Epithelial cell of esophagus (primary cell): ENCODE measurements at regions not wholly inside any gene's neighbourhood (a gene's known extent, or its start where the extent isn't known, plus 50 kb on each side); places are given as distances from the start of the nearest gene placed in this dataset.

Experiments
- DNase-seq: peaks from one replicate; pipeline ENCODE4 v3.0.0; 2010; ENCODE audit warnings: low read depth
- H3K4me3 ChIP-seq: 2 replicates; pipeline ENCODE4 v1.5.1; 2011; ENCODE audit warnings: mild to moderate bottlenecking, low read length, control low read depth
- TF ChIP-seq, protein P1 (sequence below): IDR thresholded peaks from 2 replicates; pipeline ENCODE4 v1.5.1; 2011; ENCODE audit warnings: low read depth, mild to moderate bottlenecking, low read length, control low read depth, inconsistent platforms; ENCODE audit not compliant: insufficient read depth; ENCODE audit errors: missing control alignments

GRCh38 chr1:42096554-42096953 lies 56.7 kb upstream of the GUCA2B start:
- TF ChIP-seq, protein P1, sequence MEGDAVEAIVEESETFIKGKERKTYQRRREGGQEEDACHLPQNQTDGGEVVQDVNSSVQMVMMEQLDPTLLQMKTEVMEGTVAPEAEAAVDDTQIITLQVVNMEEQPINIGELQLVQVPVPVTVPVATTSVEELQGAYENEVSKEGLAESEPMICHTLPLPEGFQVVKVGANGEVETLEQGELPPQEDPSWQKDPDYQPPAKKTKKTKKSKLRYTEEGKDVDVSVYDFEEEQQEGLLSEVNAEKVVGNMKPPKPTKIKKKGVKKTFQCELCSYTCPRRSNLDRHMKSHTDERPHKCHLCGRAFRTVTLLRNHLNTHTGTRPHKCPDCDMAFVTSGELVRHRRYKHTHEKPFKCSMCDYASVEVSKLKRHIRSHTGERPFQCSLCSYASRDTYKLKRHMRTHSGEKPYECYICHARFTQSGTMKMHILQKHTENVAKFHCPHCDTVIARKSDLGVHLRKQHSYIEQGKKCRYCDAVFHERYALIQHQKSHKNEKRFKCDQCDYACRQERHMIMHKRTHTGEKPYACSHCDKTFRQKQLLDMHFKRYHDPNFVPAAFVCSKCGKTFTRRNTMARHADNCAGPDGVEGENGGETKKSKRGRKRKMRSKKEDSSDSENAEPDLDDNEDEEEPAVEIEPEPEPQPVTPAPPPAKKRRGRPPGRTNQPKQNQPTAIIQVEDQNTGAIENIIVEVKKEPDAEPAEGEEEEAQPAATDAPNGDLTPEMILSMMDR, result no peak
- no peak for DNase-seq

DNA sequence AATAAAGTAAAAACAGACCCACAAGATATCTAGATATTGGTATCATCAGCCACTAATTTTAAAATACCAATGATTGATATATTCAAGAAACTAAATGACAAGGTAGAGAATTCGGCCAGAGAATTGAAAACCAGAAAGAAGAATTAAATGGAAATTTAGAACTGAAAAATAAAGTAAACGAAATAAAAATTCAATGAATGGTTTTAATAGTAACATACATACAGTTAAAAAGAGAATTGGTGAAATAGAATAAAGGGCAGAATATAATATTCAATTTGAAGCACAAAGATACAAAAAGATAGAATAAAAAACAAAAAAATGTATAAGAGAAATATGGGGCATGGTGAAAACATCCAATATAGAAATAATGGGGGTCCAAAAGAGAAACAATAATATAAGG lies 64.0 kb upstream of the GUCA2B start:
- DNase-seq, result no peak
- TF ChIP-seq, protein P1, result no peak
- no peak overlapping the region for H3K4me3 ChIP-seq

More at GRCh38 chr1:42096554-42096953, 56.7 kb upstream of the GUCA2B start:
- no peak overlapping the region for H3K4me3 ChIP-seq

DNA sequence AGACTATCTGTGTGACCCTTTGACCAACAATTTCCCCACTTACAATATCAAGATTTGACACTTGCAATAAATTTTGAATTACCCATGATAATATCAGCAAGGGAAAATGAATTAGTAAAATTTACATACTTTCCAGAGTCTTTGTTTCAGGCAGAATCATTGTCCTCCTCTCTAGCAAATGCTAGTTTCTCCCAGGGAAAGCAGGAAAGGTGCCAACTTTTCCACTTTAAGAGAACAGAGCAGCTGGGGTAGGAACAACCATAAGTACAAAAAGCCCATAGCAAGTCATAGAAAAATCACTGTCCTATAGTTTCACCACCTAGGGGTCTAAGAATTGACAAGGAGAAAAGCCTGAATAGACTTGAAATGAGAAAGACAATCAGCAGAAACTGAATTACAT lies 67.1 kb upstream of the GUCA2B start:
- TF ChIP-seq, protein P1, result no peak
- H3K4me3 ChIP-seq, result no peak overlapping the region
- no peak for DNase-seq

- TF ChIP-seq, protein P1, result no peak
- DNase-seq, result peak; percentile 4
These were observed 67.6 kb upstream of the GUCA2B start for GRCh38 chr1:42085596-42085995.

GRCh38 chr1:42081475-42081874 lies 71.7 kb upstream of the GUCA2B start:
- no peak for DNase-seq
- TF ChIP-seq, protein P1, result no peak
- no peak overlapping the region for H3K4me3 ChIP-seq

More at GRCh38 chr1:42085596-42085995, 67.6 kb upstream of the GUCA2B start:
- H3K4me3 ChIP-seq, result no peak overlapping the region

- no peak overlapping the region for H3K4me3 ChIP-seq
- TF ChIP-seq, protein P1, result no peak
- DNase-seq, result no peak
These were observed 78.0 kb upstream of the GUCA2B start for GRCh38 chr1:42075179-42075578.

- DNase-seq, result no peak
- TF ChIP-seq, protein P1, result no peak
- no peak overlapping the region for H3K4me3 ChIP-seq
These were observed 82.2 kb upstream of the GUCA2B start for GRCh38 chr1:42070996-42071395.
